ENCODE measurements at regions not wholly inside any gene's neighbourhood (a gene's known extent, or its start where the extent isn't known, plus 50 kb on each side); places are given as distances from the start of the nearest gene placed in this dataset.

DNA sequence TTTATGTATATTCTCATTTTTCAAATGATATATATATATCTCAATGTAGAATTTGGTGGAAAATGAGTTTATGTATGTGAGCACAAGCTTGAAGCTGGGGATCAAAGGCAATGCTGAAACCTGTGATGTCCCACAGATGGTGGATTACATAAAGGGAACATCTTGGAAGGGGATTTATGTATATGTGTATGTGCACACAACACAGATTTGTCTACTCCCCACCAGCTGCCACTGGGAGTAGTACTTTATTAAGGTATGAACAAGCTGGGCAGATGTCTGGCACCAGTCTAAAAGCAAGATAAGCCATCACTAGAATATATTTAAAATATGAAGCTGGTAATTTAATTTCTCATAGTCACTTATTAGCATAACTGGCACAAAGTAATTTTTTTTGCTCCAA, 895.6 kb downstream of the SLC6A15 start:
- no peaks in the 10 kb centered on the region for H3K27me3 ChIP-seq (ENCODE audit: control insufficient read depth, insufficient read depth, low read length)
- H3K4me1 ChIP-seq (ENCODE audit: control insufficient read depth, insufficient read depth, low read length), result no peaks in the 10 kb centered on the region
- H3K4me3 ChIP-seq (ENCODE audit: low read length), result no peak overlapping the region
- no peaks in the 10 kb centered on the region for H3K36me3 ChIP-seq (ENCODE audit: control insufficient read depth, insufficient read depth, low read length)
- no peak overlapping the region for H3K27ac ChIP-seq (ENCODE audit: low read depth, low read length)
- no peak overlapping the region for H3K9ac ChIP-seq (ENCODE audit: low read length)

DNA sequence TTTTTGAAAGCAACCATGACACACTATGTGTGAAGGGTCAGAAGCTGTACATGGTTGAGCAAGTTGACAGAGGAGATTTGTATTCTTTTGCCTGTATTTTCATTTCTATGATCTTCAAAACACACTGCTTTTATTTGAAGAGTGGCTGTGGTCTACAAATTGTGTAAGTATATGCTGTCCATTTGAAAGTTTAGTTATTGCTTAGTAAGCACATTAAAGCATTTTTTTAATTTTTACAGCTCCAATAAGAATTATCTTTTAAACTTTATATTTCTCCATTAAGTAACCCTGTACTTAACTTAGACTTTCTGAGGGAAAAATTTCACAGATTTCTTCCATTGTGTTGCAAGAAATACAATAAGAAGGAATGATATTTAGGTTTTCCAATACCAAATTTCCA, 915.2 kb downstream of the SLC6A15 start:
- H3K27me3 ChIP-seq (ENCODE audit: control insufficient read depth, insufficient read depth, low read length), result no peaks in the 10 kb centered on the region
- H3K4me1 ChIP-seq (ENCODE audit: control insufficient read depth, insufficient read depth, low read length), result no peaks in the 10 kb centered on the region
- H3K9ac ChIP-seq (ENCODE audit: low read length), result no peak overlapping the region

DNA sequence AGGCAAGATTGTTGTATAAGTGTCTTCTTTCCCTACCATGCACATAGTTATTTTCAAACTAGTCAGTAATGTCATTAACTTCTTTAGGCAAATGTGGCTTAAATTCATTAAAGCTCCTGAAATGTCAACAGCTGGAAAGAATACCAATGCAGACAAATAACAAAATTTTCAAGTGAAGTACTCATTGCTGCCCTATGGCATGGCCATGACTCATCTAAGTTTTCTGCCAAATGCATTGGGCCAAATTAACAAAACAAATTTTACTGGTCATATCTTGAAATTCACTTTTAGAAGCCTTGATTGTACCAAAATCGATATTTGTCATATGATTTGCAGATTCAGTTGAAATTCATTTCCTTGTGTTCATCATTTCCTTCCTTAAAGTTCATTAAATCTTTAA, 915.9 kb downstream of the SLC6A15 start:
- no peaks in the 10 kb centered on the region for H3K27me3 ChIP-seq (ENCODE audit: control insufficient read depth, insufficient read depth, low read length)
- H3K36me3 ChIP-seq (ENCODE audit: control insufficient read depth, insufficient read depth, low read length), result no peaks in the 10 kb centered on the region
- H3K9ac ChIP-seq (ENCODE audit: low read length), result no peak overlapping the region
- H3K27ac ChIP-seq (ENCODE audit: low read depth, low read length), result no peak overlapping the region
- H3K4me3 ChIP-seq (ENCODE audit: low read length), result no peak overlapping the region
- no peaks in the 10 kb centered on the region for H3K4me1 ChIP-seq (ENCODE audit: control insufficient read depth, insufficient read depth, low read length)

More for the DNA sequence above, 915.2 kb downstream of the SLC6A15 start:
- Histone ChIP-seq H3K36me3 (ENCODE audit: control insufficient read depth, insufficient read depth, low read length) (no peaks in the 10 kb centered on the region), H3K27ac (ENCODE audit: low read depth, low read length) (no peak overlapping the region), H3K4me3 (ENCODE audit: low read length) (no peak overlapping the region)

DNA sequence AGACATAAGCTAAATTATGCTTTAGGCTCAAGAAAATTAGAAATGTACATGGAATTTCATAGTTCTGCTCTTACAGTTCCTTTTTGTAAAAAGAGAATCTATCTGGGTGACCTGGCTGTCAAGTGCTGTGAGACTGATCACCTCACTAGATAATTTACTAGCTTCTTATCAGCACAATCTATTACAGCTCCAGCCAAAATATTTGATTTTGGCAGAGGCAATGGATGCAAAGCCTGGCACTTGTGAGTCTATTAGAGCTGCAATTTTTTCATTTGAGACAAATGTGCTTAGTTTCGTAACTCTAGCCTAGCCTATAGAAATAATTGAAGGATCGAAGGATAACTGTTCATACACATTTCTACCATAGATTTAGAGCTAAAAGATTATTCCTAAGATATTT, 927.5 kb downstream of the SLC6A15 start:
- Histone ChIP-seq H3K4me3 (ENCODE audit: low read length) (no peak overlapping the region), H3K27me3 (ENCODE audit: control insufficient read depth, insufficient read depth, low read length) (no peaks in the 10 kb centered on the region), H3K9ac (ENCODE audit: low read length) (no peak overlapping the region), H3K27ac (ENCODE audit: low read depth, low read length) (no peak overlapping the region), H3K36me3 (ENCODE audit: control insufficient read depth, insufficient read depth, low read length) (no peaks in the 10 kb centered on the region), H3K4me1 (ENCODE audit: control insufficient read depth, insufficient read depth, low read length) (no peaks in the 10 kb centered on the region)

DNA sequence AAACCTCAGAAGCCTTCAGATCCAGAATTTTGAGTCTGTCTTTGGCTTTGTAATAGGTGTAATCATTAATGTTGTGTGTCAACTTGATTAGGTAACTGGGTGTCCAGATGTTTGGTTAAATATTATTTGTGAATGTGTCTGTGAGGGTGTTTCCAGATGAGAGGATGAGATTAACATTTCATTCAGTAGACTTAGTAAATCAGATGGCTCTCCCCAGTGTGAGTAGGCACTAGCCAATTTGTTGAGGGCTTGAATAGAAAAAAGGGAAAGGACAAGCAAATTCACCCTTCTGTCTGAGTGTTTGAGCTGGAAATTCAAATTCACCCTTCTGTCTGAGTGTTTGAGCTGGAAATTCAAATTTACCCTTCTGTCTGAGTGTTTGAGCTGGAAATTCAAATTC, 932.2 kb downstream of the SLC6A15 start:
- no peak overlapping the region for H3K27ac ChIP-seq (ENCODE audit: low read depth, low read length)
- no peaks in the 10 kb centered on the region for H3K27me3 ChIP-seq (ENCODE audit: control insufficient read depth, insufficient read depth, low read length)
- H3K9ac ChIP-seq (ENCODE audit: low read length), result no peak overlapping the region
- H3K4me1 ChIP-seq (ENCODE audit: control insufficient read depth, insufficient read depth, low read length), result no peaks in the 10 kb centered on the region
- no peaks in the 10 kb centered on the region for H3K36me3 ChIP-seq (ENCODE audit: control insufficient read depth, insufficient read depth, low read length)
- H3K4me3 ChIP-seq (ENCODE audit: low read length), result no peak overlapping the region

DNA sequence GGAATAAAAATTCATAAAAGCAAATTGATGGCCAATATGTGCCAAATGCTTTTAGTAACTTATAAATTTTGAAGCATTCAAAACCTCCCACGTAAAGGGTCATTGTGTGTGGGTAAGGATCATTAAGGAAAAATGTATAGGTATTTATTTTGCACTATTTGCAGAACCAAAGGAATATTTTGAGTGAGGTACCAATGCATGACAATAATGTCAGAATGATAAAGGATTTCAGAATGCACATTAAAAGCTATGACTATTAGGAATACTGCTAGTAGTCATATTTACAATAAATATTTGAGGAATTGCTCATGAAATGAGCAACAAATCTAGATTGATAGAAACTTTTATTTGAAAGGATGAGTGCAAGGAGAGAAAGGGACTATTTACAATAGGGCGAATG, 932.8 kb downstream of the SLC6A15 start:
- Histone ChIP-seq H3K36me3 (ENCODE audit: control insufficient read depth, insufficient read depth, low read length) (no peaks in the 10 kb centered on the region), H3K9ac (ENCODE audit: low read length) (no peak overlapping the region), H3K4me1 (ENCODE audit: control insufficient read depth, insufficient read depth, low read length) (no peaks in the 10 kb centered on the region), H3K27me3 (ENCODE audit: control insufficient read depth, insufficient read depth, low read length) (no peaks in the 10 kb centered on the region), H3K27ac (ENCODE audit: low read depth, low read length) (no peak overlapping the region), H3K4me3 (ENCODE audit: low read length) (no peak overlapping the region)

DNA sequence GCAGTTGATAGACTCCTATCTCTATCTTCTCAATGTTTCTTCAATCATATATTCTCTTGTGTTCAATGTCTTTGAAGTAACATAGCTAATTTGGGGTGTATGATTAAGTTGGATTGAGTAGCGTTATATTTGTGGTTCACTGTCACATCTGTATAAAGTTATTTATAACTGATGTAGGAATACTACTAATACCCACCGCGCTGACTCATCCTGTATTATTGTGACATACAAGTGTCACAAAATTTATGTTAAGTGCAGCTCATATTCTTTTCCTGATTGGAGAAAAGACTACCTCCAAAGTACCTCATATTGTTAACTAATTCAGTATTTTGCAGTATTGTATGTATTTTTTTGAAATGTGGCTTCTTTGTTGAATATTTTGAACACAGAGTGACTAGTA, 940.8 kb downstream of the SLC6A15 start:
- Histone ChIP-seq H3K4me3 (ENCODE audit: low read length) (no peak overlapping the region), H3K27me3 (ENCODE audit: control insufficient read depth, insufficient read depth, low read length) (no peaks in the 10 kb centered on the region), H3K36me3 (ENCODE audit: control insufficient read depth, insufficient read depth, low read length) (no peaks in the 10 kb centered on the region), H3K27ac (ENCODE audit: low read depth, low read length) (no peak overlapping the region), H3K4me1 (ENCODE audit: control insufficient read depth, insufficient read depth, low read length) (no peaks in the 10 kb centered on the region), H3K9ac (ENCODE audit: low read length) (no peak overlapping the region)

DNA sequence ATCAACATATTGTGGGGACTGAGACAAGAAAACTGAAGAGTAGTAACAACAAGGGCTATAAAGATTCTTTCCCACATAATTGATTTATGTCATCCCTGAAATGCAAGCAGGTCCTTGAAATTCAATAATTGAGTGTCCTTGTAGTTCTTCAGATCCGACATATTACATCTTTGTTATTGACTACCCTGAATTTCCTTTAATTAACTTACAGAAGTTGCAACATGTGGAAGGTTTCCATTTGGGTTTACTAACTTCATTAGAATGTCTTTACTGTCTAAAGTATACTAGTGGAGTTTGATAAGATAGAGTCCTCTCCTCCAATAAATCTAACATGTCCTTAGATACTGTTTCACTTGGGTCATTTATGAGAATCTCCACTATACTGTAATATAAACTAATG, 951.8 kb downstream of the SLC6A15 start:
- no peak overlapping the region for H3K4me3 ChIP-seq (ENCODE audit: low read length)
- H3K27ac ChIP-seq (ENCODE audit: low read depth, low read length), result no peak overlapping the region
- no peak overlapping the region for H3K9ac ChIP-seq (ENCODE audit: low read length)
- no peaks in the 10 kb centered on the region for H3K27me3 ChIP-seq (ENCODE audit: control insufficient read depth, insufficient read depth, low read length)
- no peaks in the 10 kb centered on the region for H3K4me1 ChIP-seq (ENCODE audit: control insufficient read depth, insufficient read depth, low read length)
- H3K36me3 ChIP-seq (ENCODE audit: control insufficient read depth, insufficient read depth, low read length), result no peaks in the 10 kb centered on the region

DNA sequence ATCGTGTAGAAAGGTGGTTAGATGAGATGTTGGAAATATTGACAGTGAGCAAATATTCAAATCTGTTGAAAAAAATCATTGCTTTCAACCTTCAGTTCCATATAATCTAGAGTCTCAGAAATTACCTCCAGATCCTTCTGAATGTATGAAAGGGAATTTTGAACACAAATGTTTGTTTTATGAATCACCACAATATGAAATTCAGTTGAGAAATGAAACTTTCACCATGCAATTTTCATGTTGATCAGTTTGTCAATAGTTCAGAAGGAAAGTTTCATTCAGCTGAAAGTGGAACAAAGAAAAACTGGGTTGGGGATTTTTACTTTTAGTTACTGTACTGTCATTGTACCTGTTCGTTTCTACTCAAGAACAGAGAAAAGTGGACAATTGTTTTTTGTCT, 953.6 kb downstream of the SLC6A15 start:
- Histone ChIP-seq H3K27me3 (ENCODE audit: control insufficient read depth, insufficient read depth, low read length) (no peaks in the 10 kb centered on the region), H3K36me3 (ENCODE audit: control insufficient read depth, insufficient read depth, low read length) (no peaks in the 10 kb centered on the region), H3K9ac (ENCODE audit: low read length) (no peak overlapping the region), H3K4me3 (ENCODE audit: low read length) (no peak overlapping the region), H3K4me1 (ENCODE audit: control insufficient read depth, insufficient read depth, low read length) (no peaks in the 10 kb centered on the region), H3K27ac (ENCODE audit: low read depth, low read length) (no peak overlapping the region)

DNA sequence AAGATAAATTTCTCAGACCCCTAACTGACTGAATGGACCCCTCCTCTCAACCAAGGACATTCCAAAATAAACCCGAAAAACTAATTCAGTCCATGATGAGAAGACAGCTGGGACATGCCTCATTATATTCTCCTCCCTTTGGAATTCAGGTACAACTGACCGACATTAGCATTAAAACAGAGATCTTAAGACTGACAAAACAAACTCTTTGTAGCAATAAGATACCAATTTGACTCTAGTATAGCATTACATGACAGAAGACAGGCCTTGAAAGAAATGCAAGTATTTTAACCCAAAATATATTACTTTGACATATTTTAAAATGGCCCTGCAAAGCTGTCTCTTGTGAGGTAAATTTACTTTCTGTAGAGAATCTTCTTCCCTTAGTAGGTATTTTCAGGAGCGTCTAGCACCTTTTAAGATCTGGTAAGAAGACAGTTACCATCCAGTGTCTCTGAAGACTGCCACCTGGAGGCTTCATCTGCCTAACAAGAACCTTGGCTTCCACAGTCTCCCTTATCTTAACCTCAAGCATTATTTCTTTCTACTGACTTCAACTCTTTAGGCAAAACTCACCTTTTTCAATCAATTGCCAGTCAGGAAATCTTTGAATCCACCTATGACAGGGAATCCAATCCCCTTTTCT, 957.5 kb downstream of the SLC6A15 start:
- Histone ChIP-seq H3K9ac (ENCODE audit: low read length) (no peak overlapping the region), H3K36me3 (ENCODE audit: control insufficient read depth, insufficient read depth, low read length) (no peaks in the 10 kb centered on the region), H3K27me3 (ENCODE audit: control insufficient read depth, insufficient read depth, low read length) (no peaks in the 10 kb centered on the region), H3K27ac (ENCODE audit: low read depth, low read length) (no peak overlapping the region), H3K4me1 (ENCODE audit: control insufficient read depth, insufficient read depth, low read length) (no peaks in the 10 kb centered on the region), H3K4me3 (ENCODE audit: low read length) (no peak overlapping the region)

DNA sequence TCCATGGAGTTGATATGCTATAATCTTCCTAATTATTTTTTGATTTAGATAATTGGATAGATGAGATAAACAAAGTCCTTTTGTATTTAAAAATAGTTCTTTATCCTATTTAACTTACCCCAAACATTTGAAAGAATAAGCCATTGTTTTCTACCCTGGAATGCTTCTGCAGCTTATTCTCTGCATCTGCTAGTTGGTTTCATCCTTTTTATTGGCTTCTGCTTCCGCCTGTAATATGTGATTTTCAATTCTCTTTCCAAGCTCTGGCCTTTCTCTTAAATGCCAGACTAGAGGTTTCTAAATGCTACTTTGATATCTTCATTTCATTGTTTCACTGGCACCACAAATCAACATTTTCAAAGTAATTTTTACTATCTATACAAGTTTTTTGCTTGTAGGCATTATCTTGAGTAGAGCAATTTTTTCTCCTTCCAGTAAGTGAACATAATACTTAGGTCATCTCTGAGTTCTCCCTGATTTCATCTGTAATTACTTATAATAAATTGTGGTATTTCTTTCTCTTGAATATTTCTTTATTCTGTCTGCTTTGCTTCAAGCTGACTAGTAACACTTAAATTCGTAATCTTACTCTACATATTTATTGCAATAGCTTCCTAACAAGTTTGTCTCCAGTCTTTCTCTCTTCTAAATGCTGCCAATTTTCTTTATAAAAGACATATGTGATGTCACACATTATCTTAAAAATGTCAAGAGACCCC, 958.4 kb downstream of the SLC6A15 start:
- Histone ChIP-seq H3K9ac (ENCODE audit: low read length) (no peak overlapping the region), H3K27me3 (ENCODE audit: control insufficient read depth, insufficient read depth, low read length) (no peaks in the 10 kb centered on the region), H3K36me3 (ENCODE audit: control insufficient read depth, insufficient read depth, low read length) (no peaks in the 10 kb centered on the region), H3K4me3 (ENCODE audit: low read length) (no peak overlapping the region), H3K27ac (ENCODE audit: low read depth, low read length) (no peak overlapping the region), H3K4me1 (ENCODE audit: control insufficient read depth, insufficient read depth, low read length) (no peaks in the 10 kb centered on the region)

DNA sequence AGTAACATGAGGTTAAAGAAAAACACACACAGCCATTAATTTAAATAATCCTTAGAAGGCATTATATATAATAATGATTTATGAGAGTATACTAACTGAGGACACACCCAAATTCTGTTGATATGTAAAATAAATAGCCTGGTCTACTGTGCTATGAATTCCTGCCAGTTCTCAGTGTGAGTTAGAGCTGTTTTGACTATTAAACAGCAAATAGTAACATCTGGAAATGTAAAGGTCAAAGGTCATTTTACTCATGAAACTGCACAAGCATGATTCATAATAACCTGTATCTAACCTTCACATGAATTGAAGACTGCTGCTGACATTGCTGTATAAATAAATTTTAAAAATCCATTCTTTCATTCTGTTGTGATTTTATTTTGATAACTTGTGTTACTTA, 966.7 kb downstream of the SLC6A15 start:
- Histone ChIP-seq H3K9ac (ENCODE audit: low read length) (no peak overlapping the region), H3K4me3 (ENCODE audit: low read length) (no peak overlapping the region), H3K36me3 (ENCODE audit: control insufficient read depth, insufficient read depth, low read length) (no peaks in the 10 kb centered on the region), H3K4me1 (ENCODE audit: control insufficient read depth, insufficient read depth, low read length) (no peaks in the 10 kb centered on the region), H3K27me3 (ENCODE audit: control insufficient read depth, insufficient read depth, low read length) (no peaks in the 10 kb centered on the region), H3K27ac (ENCODE audit: low read depth, low read length) (no peak overlapping the region)

DNA sequence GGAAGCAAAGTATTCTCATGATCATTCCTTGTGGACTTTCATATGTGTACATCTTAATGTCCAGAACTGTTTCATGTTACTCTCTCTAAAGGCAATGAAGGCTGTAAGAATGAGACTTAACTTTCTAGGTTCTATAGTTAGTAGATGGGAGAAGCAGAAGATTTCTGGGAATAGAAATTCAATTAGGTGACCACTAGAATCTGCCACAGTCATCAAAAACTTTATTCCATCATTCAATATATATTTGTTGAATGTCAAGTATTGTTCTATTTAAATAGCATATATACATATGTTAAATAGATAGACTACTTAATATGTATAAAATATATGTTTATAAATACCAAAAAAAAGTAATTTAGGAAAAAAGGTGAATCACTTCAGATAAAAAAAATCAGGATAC, 972.9 kb downstream of the SLC6A15 start:
- H3K4me1 ChIP-seq (ENCODE audit: control insufficient read depth, insufficient read depth, low read length), result no peaks in the 10 kb centered on the region
- no peak overlapping the region for H3K27ac ChIP-seq (ENCODE audit: low read depth, low read length)
- H3K4me3 ChIP-seq (ENCODE audit: low read length), result no peak overlapping the region
- H3K9ac ChIP-seq (ENCODE audit: low read length), result no peak overlapping the region
- H3K36me3 ChIP-seq (ENCODE audit: control insufficient read depth, insufficient read depth, low read length), result no peaks in the 10 kb centered on the region
- no peaks in the 10 kb centered on the region for H3K27me3 ChIP-seq (ENCODE audit: control insufficient read depth, insufficient read depth, low read length)

Measured in rectal smooth muscle tissue (tissue), 1 donor.